ENCODE measurements at regions not wholly inside any gene's neighbourhood (a gene's known extent, or its start where the extent isn't known, plus 50 kb on each side); places are given as distances from the start of the nearest gene placed in this dataset.

GRCh38 chr15:96243701-96244100 lies 86.8 kb upstream of the NR2F2 start:
- H3K9ac ChIP-seq (ENCODE audit: control insufficient read depth, extremely low read depth, insufficient read depth, low read length) = no peak overlapping the region
- H3K27me3 ChIP-seq (ENCODE audit: control insufficient read depth, extremely low read depth, insufficient read depth, low read length) = no peaks in the 10 kb centered on the region
- H3K9me1 ChIP-seq (ENCODE audit: control insufficient read depth, extremely low read depth, insufficient read depth, low read length) = no peaks in the 10 kb centered on the region
- no peaks in the 10 kb centered on the region for H3K79me2 ChIP-seq (ENCODE audit: control insufficient read depth, insufficient read depth, low read length)
- no peaks in the 10 kb centered on the region for H4K20me1 ChIP-seq (ENCODE audit: control insufficient read depth, extremely low read depth, insufficient read depth, low read length)
- DNase-seq (ENCODE audit: low read depth, low spot score) (no peak), FAIRE-seq (no peak)
- no peak overlapping the region for H3K27ac ChIP-seq (ENCODE audit: control insufficient read depth, insufficient read depth, low read length)
- H3K9me3 ChIP-seq (ENCODE audit: control insufficient read depth, low read depth, low read length) = no peaks in the 10 kb centered on the region
- H3K4me3 ChIP-seq (ENCODE audit: control insufficient read depth in 2 of 3, extremely low read depth in 1 of 3, insufficient read depth in 2 of 3, low read depth in 1 of 3, low read length in 3 of 3) = no peak overlapping the region
- no peaks in the 10 kb centered on the region for H3K36me3 ChIP-seq (ENCODE audit: control insufficient read depth in 2 of 2, extremely low read depth in 1 of 2, insufficient read depth in 2 of 2, low read length in 2 of 2)
- no peak for TF ChIP-seq CTCF (optimal IDR thresholded peaks at IDR 0.05 in 1 of 3, IDR thresholded peaks at IDR 0.05 in 1 of 3, conservative IDR thresholded peaks at IDR 0.05 in 1 of 3; ENCODE audit: extremely low read depth in 1 of 3, insufficient read depth in 2 of 3, low read length in 3 of 3)
- TF ChIP-seq EZH2 (IDR thresholded peaks at IDR 0.05; ENCODE audit: low read length) = no peak
- H3K4me2 ChIP-seq (ENCODE audit: control insufficient read depth, extremely low read depth, insufficient read depth, low read depth, low read length) = no peak overlapping the region
- no peak overlapping the region for H2AFZ ChIP-seq (ENCODE audit: control insufficient read depth, low read length)
- H3K4me1 ChIP-seq (ENCODE audit: control insufficient read depth, extremely low read depth, insufficient read depth, low read length) = no peaks in the 10 kb centered on the region
- dilution Hi-C loops (cut with MboI; ENCODE audit: extremely low pct_ligation_motif_present, low sequenced_read_pairs) = no loop called here

GRCh38 chr15:96245252-96245651 lies 85.2 kb upstream of the NR2F2 start:
- Histone ChIP-seq H3K36me3 (ENCODE audit: control insufficient read depth in 2 of 2, extremely low read depth in 1 of 2, insufficient read depth in 2 of 2, low read length in 2 of 2) (no peaks in the 10 kb centered on the region), H3K4me2 (ENCODE audit: control insufficient read depth, extremely low read depth, insufficient read depth, low read depth, low read length) (no peak overlapping the region), H3K27ac (ENCODE audit: control insufficient read depth, insufficient read depth, low read length) (no peak overlapping the region), H3K79me2 (ENCODE audit: control insufficient read depth, insufficient read depth, low read length) (no peaks in the 10 kb centered on the region), H3K9ac (ENCODE audit: control insufficient read depth, extremely low read depth, insufficient read depth, low read length) (no peak overlapping the region), H3K4me1 (ENCODE audit: control insufficient read depth, extremely low read depth, insufficient read depth, low read length) (no peaks in the 10 kb centered on the region), H3K9me1 (ENCODE audit: control insufficient read depth, extremely low read depth, insufficient read depth, low read length) (no peaks in the 10 kb centered on the region), H2AFZ (ENCODE audit: control insufficient read depth, low read length) (no peak overlapping the region), H4K20me1 (ENCODE audit: control insufficient read depth, extremely low read depth, insufficient read depth, low read length) (no peaks in the 10 kb centered on the region), H3K9me3 (ENCODE audit: control insufficient read depth, low read depth, low read length) (no peaks in the 10 kb centered on the region), H3K27me3 (ENCODE audit: control insufficient read depth, extremely low read depth, insufficient read depth, low read length) (no peaks in the 10 kb centered on the region), H3K4me3 (ENCODE audit: control insufficient read depth in 2 of 3, extremely low read depth in 1 of 3, insufficient read depth in 2 of 3, low read depth in 1 of 3, low read length in 3 of 3) (no peak overlapping the region)
- no peak for TF ChIP-seq CTCF (optimal IDR thresholded peaks at IDR 0.05 in 1 of 3, IDR thresholded peaks at IDR 0.05 in 1 of 3, conservative IDR thresholded peaks at IDR 0.05 in 1 of 3; ENCODE audit: extremely low read depth in 1 of 3, insufficient read depth in 2 of 3, low read length in 3 of 3)
- TF ChIP-seq EZH2 (IDR thresholded peaks at IDR 0.05; ENCODE audit: low read length) = no peak
- dilution Hi-C loops (cut with MboI; ENCODE audit: extremely low pct_ligation_motif_present, low sequenced_read_pairs) = no loop called here
- FAIRE-seq (peak; percentile 39), DNase-seq (ENCODE audit: low read depth, low spot score) (no peak)

Data from keratinocyte (primary cell).